SK-N-SH treated with all-trans-retinoic acid at 6 μM for 48 hours (cell line): ENCODE measurements at regions not wholly inside any gene's neighbourhood (a gene's known extent, or its start where the extent isn't known, plus 50 kb on each side); places are given as distances from the start of the nearest gene placed in this dataset.

Experiments used
- ATAC-seq: fragments of 200-7000 bp; cut with Tn5 transposase; 3 replicates; pipeline ENCODE4 v1.9.1; 2020; ENCODE audit warnings: mild to moderate bottlenecking, moderate library complexity
- ARNTL ChIP-seq: fragments of 450-650 bp; formaldehyde crosslinking; IDR thresholded peaks from 2 replicates; pipeline ENCODE4 v1.5.0; 2020; ENCODE audit warnings: low read depth, mild to moderate bottlenecking, moderate library complexity, borderline replicate concordance
- BACH2 ChIP-seq: fragments of 250-450 bp; sonication (Bioruptor Pico); IDR thresholded peaks from 2 replicates; pipeline ENCODE4 v1.9.0; 2021; ENCODE audit warnings: mild to moderate bottlenecking, borderline replicate concordance
- CREB5 ChIP-seq: fragments of 250-450 bp; sonication (Bioruptor Pico); IDR thresholded peaks from 2 replicates; pipeline ENCODE4 v1.5.1; 2020; ENCODE audit warnings: low read depth, mild to moderate bottlenecking, moderate library complexity
- CSDC2 ChIP-seq: fragments of 250-450 bp; sonication (Bioruptor Pico); IDR thresholded peaks from 2 replicates; pipeline ENCODE4 v1.5.0; 2020; ENCODE audit warnings: mild to moderate bottlenecking, moderate library complexity
- CSRNP3 ChIP-seq: fragments of 250-450 bp; sonication (Bioruptor Pico); IDR thresholded peaks from 2 replicates; pipeline ENCODE4 v1.5.1; 2021; ENCODE audit warnings: mild to moderate bottlenecking, moderate library complexity
- ESRRG ChIP-seq: fragments of 250-450 bp; sonication (Bioruptor Pico); IDR thresholded peaks from 2 replicates; pipeline ENCODE4 v1.6.1; 2021; ENCODE audit warnings: mild to moderate bottlenecking
- GLIS3 ChIP-seq: fragments of 250-450 bp; sonication (Bioruptor Pico); IDR thresholded peaks from 2 replicates; pipeline ENCODE4 v1.5.0; 2020; ENCODE audit warnings: mild to moderate bottlenecking, moderate library complexity
- ISL1 ChIP-seq: fragments of 250-450 bp; sonication (Bioruptor Pico); IDR thresholded peaks from 2 replicates; pipeline ENCODE4 v2.1.2; 2022; ENCODE audit warnings: mild to moderate bottlenecking, moderate library complexity
- OSR1 ChIP-seq: fragments of 250-450 bp; sonication (Bioruptor Pico); IDR thresholded peaks from 2 replicates; pipeline ENCODE4 v1.8.0; 2022; ENCODE audit warnings: moderate library complexity, mild to moderate bottlenecking, inconsistent platforms
- PPARA ChIP-seq: fragments of 250-450 bp; sonication (Bioruptor Pico); IDR thresholded peaks from 2 replicates; pipeline ENCODE4 v1.5.0; 2020; ENCODE audit warnings: mild to moderate bottlenecking, borderline replicate concordance
- RARB ChIP-seq: fragments of 250-450 bp; sonication (Bioruptor Pico); IDR thresholded peaks from 2 replicates; pipeline ENCODE4 v1.8.0; 2021; ENCODE audit warnings: mild to moderate bottlenecking, moderate library complexity
- SNAI2 ChIP-seq: fragments of 250-450 bp; sonication (Bioruptor Pico); IDR thresholded peaks from 2 replicates; pipeline ENCODE4 v1.5.0; 2020; ENCODE audit warnings: mild to moderate bottlenecking, moderate library complexity
- TCF4 ChIP-seq: fragments of 250-450 bp; sonication (Bioruptor Pico); IDR thresholded peaks from 2 replicates; pipeline ENCODE4 v1.8.0; 2021; ENCODE audit warnings: mild to moderate bottlenecking, moderate library complexity, borderline replicate concordance
- TOX ChIP-seq: fragments of 250-450 bp; sonication (Bioruptor Pico); IDR thresholded peaks from 2 replicates; pipeline ENCODE4 v1.8.0; 2021; ENCODE audit warnings: mild to moderate bottlenecking, moderate library complexity, borderline replicate concordance
- TSHZ2 ChIP-seq: fragments of 250-450 bp; sonication (Bioruptor Pico); IDR thresholded peaks from 2 replicates; pipeline ENCODE4 v1.5.0; 2020; ENCODE audit warnings: mild to moderate bottlenecking, moderate library complexity
- ZC3H10 ChIP-seq: fragments of 250-450 bp; sonication (Bioruptor Pico); IDR thresholded peaks from 2 replicates; pipeline ENCODE4 v1.5.1; 2021; ENCODE audit warnings: mild to moderate bottlenecking, moderate library complexity
- ZFP3 ChIP-seq: fragments of 250-450 bp; sonication (Bioruptor Pico); IDR thresholded peaks from 2 replicates; pipeline ENCODE4 v1.5.0; 2020; ENCODE audit warnings: mild to moderate bottlenecking, moderate library complexity
- ZFP30 ChIP-seq: fragments of 450-650 bp; formaldehyde crosslinking; IDR thresholded peaks from 2 replicates; pipeline ENCODE4 v1.5.0; 2022; ENCODE audit warnings: mild to moderate bottlenecking, moderate library complexity
- ZNF565 ChIP-seq: fragments of 450-650 bp; formaldehyde crosslinking; conservative IDR thresholded peaks from 2 replicates; pipeline ENCODE4 v1.5.0; 2020; ENCODE audit warnings: low read depth, mild to moderate bottlenecking, moderate library complexity
- ZNF70 ChIP-seq: fragments of 450-650 bp; formaldehyde crosslinking; IDR thresholded peaks from 2 replicates; pipeline ENCODE4 v1.5.0; 2020; ENCODE audit warnings: mild to moderate bottlenecking, moderate library complexity
- ZNF8 ChIP-seq: fragments of 450-650 bp; formaldehyde crosslinking; IDR thresholded peaks from 2 replicates; pipeline ENCODE4 v1.5.0; 2020; ENCODE audit warnings: mild to moderate bottlenecking, moderate library complexity
- TF ChIP-seq, protein P1 (sequence below): fragments of 250-450 bp; sonication (Bioruptor Pico); IDR thresholded peaks from 2 replicates; pipeline ENCODE4 v1.8.0; 2020; ENCODE audit warnings: mild to moderate bottlenecking, moderate library complexity, borderline replicate concordance

DNA sequence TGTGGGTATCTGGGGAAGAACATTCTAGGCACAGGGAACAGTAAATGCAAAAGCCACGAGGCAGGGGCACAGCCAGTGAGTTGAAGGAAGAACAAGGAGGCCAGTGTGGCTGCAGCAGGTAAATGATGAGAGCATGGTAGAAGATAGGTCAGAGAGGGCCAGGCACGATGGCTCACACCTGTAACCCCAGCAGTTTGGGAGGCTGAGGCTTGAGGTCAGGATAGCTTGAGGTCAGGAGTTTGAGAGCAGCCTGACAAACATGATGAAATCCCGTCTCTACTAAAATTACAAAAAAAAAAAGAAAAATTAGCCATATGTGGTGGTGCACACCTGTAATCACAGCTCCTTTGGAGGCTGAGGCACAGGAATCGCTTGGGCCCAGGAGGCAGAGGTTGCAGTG, 86.7 kb upstream of the ESRRB start:
- TF ChIP-seq ZC3H10 (CRISPR knock-in tag) (no peak), CSRNP3 (CRISPR knock-in tag) (no peak), SNAI2 (CRISPR knock-in tag) (no peak), ZNF70 (CRISPR knock-in tag) (no peak), TSHZ2 (no peak), BACH2 (CRISPR knock-in tag) (no peak), CSDC2 (CRISPR knock-in tag) (no peak)
- no peak for ATAC-seq

DNA sequence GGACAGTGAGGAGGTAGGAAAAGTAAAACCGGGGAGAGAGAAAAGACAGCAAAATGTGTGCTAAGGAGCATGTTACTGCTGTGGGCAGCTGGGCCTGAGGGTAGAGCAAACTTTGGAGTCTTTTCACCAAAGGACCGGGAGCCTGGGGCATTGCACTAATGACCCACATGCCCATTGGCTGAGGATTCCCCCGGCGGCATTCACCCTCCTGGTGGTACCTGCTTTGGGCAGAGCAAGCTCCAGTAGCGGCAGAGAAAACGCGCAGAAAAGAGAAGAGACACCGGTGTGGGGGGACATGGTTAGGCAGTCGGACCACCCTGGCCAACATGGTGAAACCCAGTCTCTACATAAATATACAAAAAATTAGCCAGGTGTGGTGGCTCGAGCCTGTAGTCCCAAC, 83.4 kb upstream of the ESRRB start:
- ATAC-seq = no peak

GRCh38 chr14:76293221-76293620, 82.7 kb upstream of the ESRRB start:
- no peak for ATAC-seq
- TF ChIP-seq ZFP30 (CRISPR knock-in tag) (no peak), TCF4 (no peak), RARB (no peak), OSR1 (no peak), ZNF70 (CRISPR knock-in tag) (no peak), BACH2 (CRISPR knock-in tag) (no peak), CREB5 (CRISPR knock-in tag) (no peak), TOX (CRISPR knock-in tag) (no peak), PPARA (no peak), ZC3H10 (CRISPR knock-in tag) (no peak), ISL1 (no peak), ZFP3 (CRISPR knock-in tag) (no peak), GLIS3 (CRISPR knock-in tag) (no peak), ARNTL (CRISPR knock-in tag) (no peak)
- TF ChIP-seq, protein P1, sequence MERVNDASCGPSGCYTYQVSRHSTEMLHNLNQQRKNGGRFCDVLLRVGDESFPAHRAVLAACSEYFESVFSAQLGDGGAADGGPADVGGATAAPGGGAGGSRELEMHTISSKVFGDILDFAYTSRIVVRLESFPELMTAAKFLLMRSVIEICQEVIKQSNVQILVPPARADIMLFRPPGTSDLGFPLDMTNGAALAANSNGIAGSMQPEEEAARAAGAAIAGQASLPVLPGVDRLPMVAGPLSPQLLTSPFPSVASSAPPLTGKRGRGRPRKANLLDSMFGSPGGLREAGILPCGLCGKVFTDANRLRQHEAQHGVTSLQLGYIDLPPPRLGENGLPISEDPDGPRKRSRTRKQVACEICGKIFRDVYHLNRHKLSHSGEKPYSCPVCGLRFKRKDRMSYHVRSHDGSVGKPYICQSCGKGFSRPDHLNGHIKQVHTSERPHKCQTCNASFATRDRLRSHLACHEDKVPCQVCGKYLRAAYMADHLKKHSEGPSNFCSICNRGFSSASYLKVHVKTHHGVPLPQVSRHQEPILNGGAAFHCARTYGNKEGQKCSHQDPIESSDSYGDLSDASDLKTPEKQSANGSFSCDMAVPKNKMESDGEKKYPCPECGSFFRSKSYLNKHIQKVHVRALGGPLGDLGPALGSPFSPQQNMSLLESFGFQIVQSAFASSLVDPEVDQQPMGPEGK (CRISPR knock-in tag) = no peak

More for the DNA sequence above, 83.4 kb upstream of the ESRRB start:
- TF ChIP-seq ESRRG (CRISPR knock-in tag) (no peak), RARB (no peak), ZNF70 (CRISPR knock-in tag) (no peak), CSDC2 (CRISPR knock-in tag) (no peak), ZC3H10 (CRISPR knock-in tag) (no peak), ZNF8 (CRISPR knock-in tag) (no peak), ZFP3 (CRISPR knock-in tag) (no peak), SNAI2 (CRISPR knock-in tag) (no peak), ZNF565 (CRISPR knock-in tag) (no peak), OSR1 (no peak), ZFP30 (CRISPR knock-in tag) (no peak), ISL1 (no peak), TOX (CRISPR knock-in tag) (no peak), ARNTL (CRISPR knock-in tag) (no peak), PPARA (no peak)
- TF ChIP-seq, protein P1 (CRISPR knock-in tag) = no peak
